GM20000 (cell line): ENCODE measurements at regions not wholly inside any gene's neighbourhood (a gene's known extent, or its start where the extent isn't known, plus 50 kb on each side); places are given as distances from the start of the nearest gene placed in this dataset.

Experiments
- DNase-seq: peaks from one replicate; pipeline ENCODE4 v3.0.0; 2012; ENCODE audit warnings: low spot score
- TF ChIP-seq, protein P1 (sequence below): IDR thresholded peaks from 2 replicates; pipeline ENCODE4 v1.5.1; 2012; ENCODE audit warnings: mild to moderate bottlenecking, control low read depth; ENCODE audit errors: extremely low read depth, missing control alignments

DNA sequence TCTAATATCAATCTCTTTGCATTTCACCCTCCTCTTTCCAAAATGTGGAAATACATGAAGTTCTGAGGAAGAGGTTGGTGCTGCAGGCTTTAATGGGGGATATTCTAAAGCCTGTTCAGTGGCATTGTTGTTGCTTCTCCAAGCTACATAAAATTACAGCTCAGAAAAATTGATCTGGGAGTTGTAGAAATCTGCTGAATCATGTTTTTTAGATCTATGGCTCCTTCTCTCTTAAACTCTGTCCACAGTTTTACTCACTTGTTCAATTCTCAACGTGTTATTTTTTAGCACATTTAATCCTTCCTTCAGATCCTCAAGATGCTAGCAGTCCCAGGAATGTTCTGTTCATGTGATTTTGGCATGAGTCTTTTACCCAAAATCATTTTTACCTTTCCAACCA is 949.5 kb upstream of the ADGRL3 start:
- TF ChIP-seq, protein P1, sequence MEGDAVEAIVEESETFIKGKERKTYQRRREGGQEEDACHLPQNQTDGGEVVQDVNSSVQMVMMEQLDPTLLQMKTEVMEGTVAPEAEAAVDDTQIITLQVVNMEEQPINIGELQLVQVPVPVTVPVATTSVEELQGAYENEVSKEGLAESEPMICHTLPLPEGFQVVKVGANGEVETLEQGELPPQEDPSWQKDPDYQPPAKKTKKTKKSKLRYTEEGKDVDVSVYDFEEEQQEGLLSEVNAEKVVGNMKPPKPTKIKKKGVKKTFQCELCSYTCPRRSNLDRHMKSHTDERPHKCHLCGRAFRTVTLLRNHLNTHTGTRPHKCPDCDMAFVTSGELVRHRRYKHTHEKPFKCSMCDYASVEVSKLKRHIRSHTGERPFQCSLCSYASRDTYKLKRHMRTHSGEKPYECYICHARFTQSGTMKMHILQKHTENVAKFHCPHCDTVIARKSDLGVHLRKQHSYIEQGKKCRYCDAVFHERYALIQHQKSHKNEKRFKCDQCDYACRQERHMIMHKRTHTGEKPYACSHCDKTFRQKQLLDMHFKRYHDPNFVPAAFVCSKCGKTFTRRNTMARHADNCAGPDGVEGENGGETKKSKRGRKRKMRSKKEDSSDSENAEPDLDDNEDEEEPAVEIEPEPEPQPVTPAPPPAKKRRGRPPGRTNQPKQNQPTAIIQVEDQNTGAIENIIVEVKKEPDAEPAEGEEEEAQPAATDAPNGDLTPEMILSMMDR: no peak
- no peak for DNase-seq

DNA sequence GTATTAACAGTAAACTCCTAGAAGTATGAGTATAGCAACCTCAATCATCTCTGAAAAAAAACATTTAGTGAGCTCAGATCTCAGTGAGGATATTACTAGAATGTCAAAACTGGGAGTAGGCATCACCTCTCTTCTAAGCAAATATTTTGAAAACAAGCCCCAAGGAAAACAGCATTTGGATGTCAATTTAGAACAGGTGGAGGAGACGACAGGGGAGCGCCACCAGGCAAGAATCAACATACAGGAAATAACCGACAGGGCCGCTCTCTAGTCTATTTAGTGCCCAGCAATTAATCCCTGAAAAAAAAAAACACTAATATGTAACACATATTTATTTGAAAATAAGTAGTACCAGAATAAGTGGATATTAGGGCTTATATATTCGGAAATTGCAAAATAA is 940.3 kb upstream of the ADGRL3 start:
- no peak for DNase-seq
- TF ChIP-seq, protein P1: no peak

DNA sequence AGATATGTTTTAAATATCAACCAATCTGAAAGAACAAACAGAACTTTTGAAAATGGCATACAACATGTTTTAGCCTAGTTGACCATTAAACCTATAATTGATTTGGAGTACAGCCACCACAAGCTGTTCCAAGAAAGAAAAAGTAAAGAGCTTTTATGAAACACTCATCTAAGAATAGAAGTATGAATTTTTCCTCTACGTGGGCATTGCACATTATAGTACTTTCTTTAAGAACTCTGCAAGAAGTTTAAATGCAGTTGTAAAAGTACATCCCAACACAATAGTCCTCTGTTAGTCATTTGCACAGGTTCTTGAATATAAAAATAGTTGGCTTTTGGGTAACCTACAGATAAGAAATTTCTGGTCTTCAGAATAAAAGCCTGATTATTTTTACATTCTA is 933.6 kb upstream of the ADGRL3 start:
- no peak for DNase-seq
- TF ChIP-seq, protein P1: no peak

DNA sequence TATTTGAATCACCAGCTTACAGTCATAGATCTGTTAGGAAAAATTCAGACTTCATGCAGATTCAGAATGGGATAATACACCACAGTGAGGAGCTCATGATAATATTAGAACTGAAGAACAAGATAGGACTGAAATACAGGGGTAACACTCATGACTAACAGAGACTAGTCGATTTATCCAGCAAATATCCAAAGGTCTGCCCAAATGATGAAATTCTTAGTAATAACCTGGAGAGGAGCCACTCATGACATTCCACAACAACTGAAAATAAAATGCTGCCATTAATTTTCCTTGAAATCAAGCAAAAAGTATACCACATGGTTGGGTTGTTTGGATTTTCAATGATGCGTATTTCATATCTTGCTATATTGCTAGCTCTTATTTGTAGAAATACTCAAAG is 903.7 kb upstream of the ADGRL3 start:
- TF ChIP-seq, protein P1: no peak
- DNase-seq: no peak

DNA sequence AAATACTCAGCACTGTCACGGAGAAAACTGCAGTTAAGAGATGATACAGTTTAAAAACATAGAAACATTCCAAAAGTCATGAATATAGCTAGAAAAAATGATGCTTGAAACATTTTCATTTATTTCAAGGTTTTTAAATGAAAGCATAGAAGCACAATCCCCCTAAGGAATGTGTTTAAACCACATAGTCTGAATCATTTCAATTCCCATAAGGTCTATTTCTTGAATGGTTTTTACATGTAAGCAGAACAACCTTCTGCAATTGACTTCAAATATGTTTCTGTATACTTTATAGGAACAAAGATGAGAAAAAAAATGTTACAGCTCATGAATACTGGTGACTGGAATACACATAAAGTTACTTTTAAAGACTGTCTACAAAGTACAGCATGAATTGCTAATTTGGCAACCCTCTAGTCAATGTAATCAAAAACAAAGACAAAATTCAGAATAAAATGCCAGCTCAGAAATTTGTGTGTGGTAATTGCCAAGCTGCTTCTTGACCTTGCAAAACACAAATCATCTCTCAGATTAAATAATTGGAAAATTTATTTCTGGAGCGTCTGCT is 886.4 kb upstream of the ADGRL3 start:
- TF ChIP-seq, protein P1: no peak
- DNase-seq: no peak

DNA sequence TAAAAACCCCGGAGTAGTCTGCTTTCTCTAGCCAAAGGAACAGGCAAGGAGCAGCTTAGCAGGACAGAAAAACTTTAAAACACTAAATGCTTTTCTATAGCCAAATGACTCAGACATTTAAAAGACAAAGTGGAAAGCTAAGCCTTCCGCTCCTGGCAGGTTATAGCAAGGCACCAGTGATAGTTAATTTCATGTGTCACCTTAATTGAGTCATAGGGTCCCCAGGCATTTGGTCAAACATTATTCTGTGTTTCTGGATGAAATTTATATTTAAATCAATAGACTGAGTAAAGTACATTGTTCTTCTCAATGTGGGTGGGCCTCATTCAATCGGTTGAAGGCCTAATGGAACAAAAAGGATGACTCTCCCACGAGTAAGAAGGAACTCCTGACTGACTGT is 885.7 kb upstream of the ADGRL3 start:
- TF ChIP-seq, protein P1: no peak
- no peak for DNase-seq

DNA sequence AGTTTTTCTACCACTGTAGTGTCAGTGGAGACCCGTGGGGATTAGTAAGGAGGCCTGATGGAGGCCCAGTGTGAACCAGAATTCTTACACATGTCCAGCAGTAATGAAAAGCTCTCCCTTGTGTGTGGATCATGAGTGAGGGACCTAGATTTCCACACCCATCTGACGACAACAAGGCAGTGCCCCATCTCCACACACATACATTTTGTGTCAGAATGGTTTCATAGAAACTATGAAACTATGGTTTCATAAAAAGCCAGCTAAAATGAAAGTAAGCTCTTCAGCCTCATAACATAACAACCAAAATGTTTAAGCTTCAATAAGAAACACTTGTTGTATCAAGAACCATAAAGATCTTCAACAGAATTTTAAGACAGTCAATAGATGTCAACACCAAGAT is 884.5 kb upstream of the ADGRL3 start:
- DNase-seq: no peak
- TF ChIP-seq, protein P1: no peak
